A549 (cell line): ENCODE measurements at regions not wholly inside any gene's neighbourhood (a gene's known extent, or its start where the extent isn't known, plus 50 kb on each side); places are given as distances from the start of the nearest gene placed in this dataset.

Experiments used
- ATAC-seq, 2 experiments: fragments of 200-7000 bp in 1 of 2; fragments of >200 bp in 1 of 2; cut with Nextera tagmentation in 1 of 2; cut with Tn5 transposase in 1 of 2; 3 replicates each; pipeline versions ENCODE4 v1.8.0 to v1.9.1; 2018 to 2020; ENCODE audit warnings: mild to moderate bottlenecking in 1 of 2, moderate library complexity in 1 of 2
- CTCF ChIA-PET: fragments of 300-600 bp; sonication (Branson Sonifier 250); formaldehyde crosslinking; extraction: SDS; loops from one replicate; lab custom pipeline; 2021; ENCODE audit warnings: antibody characterized with exemption, inconsistent platforms; lab: Yijun Ruan, JAX
- POLR2A ChIA-PET: fragments of 350-600 bp; formaldehyde crosslinking; extraction: SDS; loops from one replicate; lab custom pipeline; 2021; ENCODE audit warnings: antibody characterized with exemption, inconsistent platforms; lab: Yijun Ruan, JAX
- DNase-seq, 2 experiments: peaks; one replicate each; pipeline versions ENCODE4 v3.0.0 to v3.0.0-alpha.2; 2011 to 2016; ENCODE audit warnings: low read depth in 1 of 2, low spot score in 1 of 2
- FAIRE-seq: peaks from 2 replicates; lab custom pipeline; 2011; peaks lifted over from hg19 to GRCh38; lab: Jason Lieb, UNC
- H3K27ac ChIP-seq, 2 experiments: fragments of >200 bp; sonication (Bioruptor Twin); formaldehyde crosslinking; 3 replicates each; pipeline ENCODE4 v1.5.1; 2016 to 2017
- H3K4me1 ChIP-seq: fragments of >200 bp; sonication (Bioruptor Twin); formaldehyde crosslinking; 3 replicates; pipeline ENCODE4 v1.6.1; 2016
- H3K4me2 ChIP-seq: fragments of >200 bp; sonication (Bioruptor Twin); formaldehyde crosslinking; 3 replicates; pipeline ENCODE4 v1.6.1; 2016
- H3K4me3 ChIP-seq: fragments of >200 bp; sonication (Bioruptor Twin); formaldehyde crosslinking; 3 replicates; pipeline ENCODE4 v1.5.1; 2016
- H3K9me3 ChIP-seq: fragments of >200 bp; sonication (Bioruptor Twin); formaldehyde crosslinking; 3 replicates; pipeline ENCODE4 v1.6.1; 2016
- CBX2 ChIP-seq: fragments of 200-600 bp; sonication (generic); IDR thresholded peaks from 2 replicates; pipeline ENCODE4 v1.6.1; 2016; ENCODE audit warnings: low read depth, mild to moderate bottlenecking, borderline replicate concordance
- EP300 ChIP-seq, 2 experiments: fragments of >200 bp; sonication (Bioruptor Twin); formaldehyde crosslinking; IDR thresholded peaks; 2 replicates in 1 of 2; 3 replicates in 1 of 2; pipeline ENCODE4 v1.6.1; 2016 to 2017
- FOSB ChIP-seq: fragments of 250-450 bp; sonication (Bioruptor Pico); IDR thresholded peaks from 2 replicates; pipeline ENCODE4 v1.5.0; 2020; ENCODE audit warnings: mild to moderate bottlenecking, moderate library complexity
- FOXS1 ChIP-seq: fragments of 250-450 bp; sonication (Bioruptor Pico); IDR thresholded peaks from 2 replicates; pipeline ENCODE4 v1.5.0; 2020; ENCODE audit warnings: mild to moderate bottlenecking, moderate library complexity
- GATA3 ChIP-seq: IDR thresholded peaks from 2 replicates; pipeline ENCODE4 v1.6.1; 2012; ENCODE audit warnings: borderline replicate concordance
- HDAC2 ChIP-seq: fragments of 200-600 bp; sonication (generic); IDR thresholded peaks from 2 replicates; pipeline ENCODE4 v1.6.1; 2016
- HOXA7 ChIP-seq: fragments of 250-450 bp; sonication (Bioruptor Pico); IDR thresholded peaks from 2 replicates; pipeline ENCODE4 v1.5.0; 2020; ENCODE audit warnings: mild to moderate bottlenecking, moderate library complexity
- JUNB ChIP-seq: fragments of >200 bp; sonication (Bioruptor Twin); formaldehyde crosslinking; IDR thresholded peaks from 2 replicates; pipeline ENCODE4 v1.6.1; 2016
- KDM1A ChIP-seq: fragments of 200-600 bp; sonication (generic); IDR thresholded peaks from 2 replicates; pipeline ENCODE4 v1.6.1; 2016; ENCODE audit warnings: low read depth, mild to moderate bottlenecking
- KDM5A ChIP-seq: fragments of 200-600 bp; sonication (generic); IDR thresholded peaks from 2 replicates; pipeline ENCODE4 v1.6.1; 2016; ENCODE audit warnings: antibody characterized with exemption, mild to moderate bottlenecking
- MYC ChIP-seq: IDR thresholded peaks from 2 replicates; pipeline ENCODE4 v1.6.1; 2012; ENCODE audit warnings: mild to moderate bottlenecking, inconsistent platforms, low read length, improper control_type of control experiment, borderline replicate concordance
- NPAS2 ChIP-seq: fragments of 250-450 bp; sonication (Bioruptor Pico); IDR thresholded peaks from 2 replicates; pipeline ENCODE4 v1.8.0; 2022; ENCODE audit warnings: mild to moderate bottlenecking, moderate library complexity, borderline replicate concordance
- NR3C1 ChIP-seq: fragments of >200 bp; sonication (Bioruptor Twin); formaldehyde crosslinking; IDR thresholded peaks from 3 replicates; pipeline ENCODE4 v1.6.1; 2017
- PHF8 ChIP-seq: fragments of 200-600 bp; sonication (generic); IDR thresholded peaks from 2 replicates; pipeline ENCODE4 v1.6.1; 2016; ENCODE audit warnings: low read depth, mild to moderate bottlenecking, antibody characterized with exemption, moderate library complexity, borderline replicate concordance
- POLR2A ChIP-seq: IDR thresholded peaks from 2 replicates; pipeline ENCODE4 v1.6.1; 2012; ENCODE audit warnings: mild to moderate bottlenecking, low read length
- POLR2AphosphoS2 ChIP-seq: conservative IDR thresholded peaks from 2 replicates; pipeline ENCODE4 v1.6.1; 2012; ENCODE audit warnings: low read length, improper control_type of control experiment, inconsistent platforms
- RAD21 ChIP-seq, 2 experiments: fragments of >200 bp in 1 of 2; sonication (Bioruptor Twin) in 1 of 2; formaldehyde crosslinking in 1 of 2; IDR thresholded peaks in 1 of 2; conservative IDR thresholded peaks in 1 of 2; 2 replicates in 1 of 2; 3 replicates in 1 of 2; pipeline ENCODE4 v1.6.1; 2012 to 2018; ENCODE audit warnings: inconsistent platforms in 1 of 2
- RCOR1 ChIP-seq: fragments of 150-350 bp; IDR thresholded peaks from 2 replicates; pipeline ENCODE4 v1.6.1; 2014; ENCODE audit warnings: antibody characterized with exemption, low read length, low read depth
- REST ChIP-seq: fragments of 200-600 bp; sonication (generic); IDR thresholded peaks from 2 replicates; pipeline ENCODE4 v1.6.1; 2016; ENCODE audit warnings: antibody characterized with exemption, mild to moderate bottlenecking, moderate library complexity
- RNF2 ChIP-seq: fragments of 200-600 bp; sonication (generic); IDR thresholded peaks from 2 replicates; pipeline ENCODE4 v1.6.1; 2016; ENCODE audit warnings: low read depth, mild to moderate bottlenecking, antibody characterized with exemption, moderate library complexity, borderline replicate concordance
- SMC3 ChIP-seq: fragments of >200 bp; sonication (Bioruptor Twin); formaldehyde crosslinking; IDR thresholded peaks from 3 replicates; pipeline ENCODE4 v1.6.1; 2018; ENCODE audit warnings: inconsistent platforms
- SREBF2 ChIP-seq: fragments of 450-650 bp; IDR thresholded peaks from 2 replicates; pipeline ENCODE4 v1.6.1; 2014; ENCODE audit warnings: mild to moderate bottlenecking, moderate library complexity
- USF2 ChIP-seq: fragments of 450-650 bp; IDR thresholded peaks from 2 replicates; pipeline ENCODE4 v1.6.1; 2014; ENCODE audit warnings: antibody characterized with exemption
- ZC3H11A ChIP-seq: fragments of 450-650 bp; IDR thresholded peaks from 2 replicates; pipeline ENCODE4 v1.6.1; 2014; ENCODE audit warnings: antibody characterized with exemption, mild to moderate bottlenecking
- ZFP36 ChIP-seq: fragments of 450-650 bp; IDR thresholded peaks from 2 replicates; pipeline ENCODE4 v1.6.1; 2014; ENCODE audit warnings: borderline replicate concordance; ENCODE audit not compliant: partially characterized antibody
- ZNF302 ChIP-seq: fragments of 250-450 bp; sonication (Bioruptor Pico); IDR thresholded peaks from 2 replicates; pipeline ENCODE4 v1.9.0; 2021; ENCODE audit warnings: inconsistent platforms, mild to moderate bottlenecking, moderate library complexity
- WGBS: methylation state at CpG from one replicate; pipeline ENCODE4 v1.1.6; 2017; ENCODE audit errors: missing lambda C conversion rate; 5-methylcytosine and 5-hydroxymethylcytosine counted together
- TF ChIP-seq, protein P1 (sequence below): IDR thresholded peaks from 2 replicates; pipeline ENCODE4 v1.6.1; 2012; ENCODE audit warnings: low read depth, borderline replicate concordance
- TF ChIP-seq, protein P2 (sequence below): fragments of >200 bp; sonication (Bioruptor Twin); formaldehyde crosslinking; IDR thresholded peaks from 3 replicates; pipeline ENCODE4 v1.5.1; 2016
- TF ChIP-seq, protein P3 (sequence below): fragments of 250-450 bp; sonication (Bioruptor Pico); IDR thresholded peaks from 2 replicates; pipeline ENCODE4 v1.5.0; 2021; ENCODE audit warnings: mild to moderate bottlenecking, moderate library complexity, borderline replicate concordance
- TF ChIP-seq, protein P4 (sequence below): fragments of >200 bp; sonication (Bioruptor Twin); formaldehyde crosslinking; IDR thresholded peaks from 3 replicates; pipeline ENCODE4 v1.6.1; 2016

DNA sequence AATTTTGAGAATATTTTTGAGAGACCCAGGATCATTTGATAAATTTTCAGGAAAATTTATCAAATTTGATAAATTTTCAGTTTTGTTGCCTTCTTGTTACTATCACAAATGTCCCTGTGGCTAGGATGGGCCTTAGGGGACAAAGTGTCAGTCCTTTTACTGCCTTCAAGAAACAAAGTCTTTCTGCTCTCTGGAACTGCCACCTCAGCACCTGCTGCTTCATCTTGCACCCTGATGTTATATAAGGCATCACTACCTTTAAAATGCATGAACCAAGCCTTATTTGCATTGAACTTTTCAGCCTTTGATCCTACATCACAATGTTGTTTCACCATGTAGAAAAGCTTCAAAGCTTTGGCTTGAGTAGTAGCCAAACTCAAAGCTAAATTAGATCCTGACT is 123.0 kb upstream of the CNTLN start:
- ATAC-seq: no peak
- ChIA-PET CTCF (no interaction called here), POLR2A (no interaction called here)
- FAIRE-seq: no peak
- no peaks in the 10 kb centered on the region for H3K9me3 ChIP-seq
- H3K4me1 ChIP-seq: no peaks in the 10 kb centered on the region
- no peak overlapping the region for H3K4me2 ChIP-seq
- TF ChIP-seq SMC3 (no peak), KDM5A (no peak), ZC3H11A (no peak), PHF8 (no peak), HDAC2 (no peak), ZFP36 (no peak), REST (no peak), POLR2AphosphoS2 (no peak), RCOR1 (no peak), GATA3 (no peak)
- TF ChIP-seq, protein P1, sequence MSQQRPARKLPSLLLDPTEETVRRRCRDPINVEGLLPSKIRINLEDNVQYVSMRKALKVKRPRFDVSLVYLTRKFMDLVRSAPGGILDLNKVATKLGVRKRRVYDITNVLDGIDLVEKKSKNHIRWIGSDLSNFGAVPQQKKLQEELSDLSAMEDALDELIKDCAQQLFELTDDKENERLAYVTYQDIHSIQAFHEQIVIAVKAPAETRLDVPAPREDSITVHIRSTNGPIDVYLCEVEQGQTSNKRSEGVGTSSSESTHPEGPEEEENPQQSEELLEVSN: no peak
- TF ChIP-seq, protein P2, sequence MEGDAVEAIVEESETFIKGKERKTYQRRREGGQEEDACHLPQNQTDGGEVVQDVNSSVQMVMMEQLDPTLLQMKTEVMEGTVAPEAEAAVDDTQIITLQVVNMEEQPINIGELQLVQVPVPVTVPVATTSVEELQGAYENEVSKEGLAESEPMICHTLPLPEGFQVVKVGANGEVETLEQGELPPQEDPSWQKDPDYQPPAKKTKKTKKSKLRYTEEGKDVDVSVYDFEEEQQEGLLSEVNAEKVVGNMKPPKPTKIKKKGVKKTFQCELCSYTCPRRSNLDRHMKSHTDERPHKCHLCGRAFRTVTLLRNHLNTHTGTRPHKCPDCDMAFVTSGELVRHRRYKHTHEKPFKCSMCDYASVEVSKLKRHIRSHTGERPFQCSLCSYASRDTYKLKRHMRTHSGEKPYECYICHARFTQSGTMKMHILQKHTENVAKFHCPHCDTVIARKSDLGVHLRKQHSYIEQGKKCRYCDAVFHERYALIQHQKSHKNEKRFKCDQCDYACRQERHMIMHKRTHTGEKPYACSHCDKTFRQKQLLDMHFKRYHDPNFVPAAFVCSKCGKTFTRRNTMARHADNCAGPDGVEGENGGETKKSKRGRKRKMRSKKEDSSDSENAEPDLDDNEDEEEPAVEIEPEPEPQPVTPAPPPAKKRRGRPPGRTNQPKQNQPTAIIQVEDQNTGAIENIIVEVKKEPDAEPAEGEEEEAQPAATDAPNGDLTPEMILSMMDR: no peak
- H3K27ac ChIP-seq: no peak overlapping the region
- H3K4me3 ChIP-seq: no peak overlapping the region
- DNase-seq: no peak

DNA sequence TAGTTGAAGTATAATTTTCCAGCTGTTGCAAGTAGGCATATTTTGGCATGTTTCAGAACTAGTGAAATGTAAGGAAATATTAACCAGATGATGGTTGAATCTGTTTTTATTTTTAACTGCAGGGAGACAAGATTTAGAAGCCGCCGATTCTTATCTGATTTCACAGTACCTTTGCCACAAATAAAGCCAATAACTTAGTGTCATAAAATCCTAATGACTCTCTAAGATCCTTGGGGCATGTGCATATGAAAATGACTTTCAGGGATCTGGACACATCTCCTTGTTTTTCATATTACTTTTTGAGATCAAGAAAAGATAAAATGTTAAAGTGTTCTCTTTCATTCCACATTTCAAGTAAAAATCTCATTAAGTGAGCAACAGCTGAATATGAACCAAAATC is 125.8 kb upstream of the CNTLN start:
- Histone ChIP-seq H3K4me2 (no peak overlapping the region), H3K4me3 (no peak overlapping the region), H3K9me3 (no peaks in the 10 kb centered on the region), H3K4me1 (0 out of 3 replicates have a peak, but pooled peaks cover 4% of the 10 kb centered on the region), H3K27ac (no peak overlapping the region)
- ATAC-seq (no peak), FAIRE-seq (no peak), DNase-seq (no peak)
- ChIA-PET CTCF (interaction anchor here (1.0 kb wide), 1 partner anchor 11 kb away, joined by 3 read pairs; no protein-coding TSS in a partner anchor), POLR2A (interaction anchor here (0.6 kb wide), 1 partner anchor 34 kb away, joined by 4 read pairs; no protein-coding TSS in a partner anchor)
- 93% methylated on average over 2 of the region's 2 CpGs for WGBS
- TF ChIP-seq POLR2A (no peak), HOXA7 (CRISPR knock-in tag) (no peak), NPAS2 (CRISPR knock-in tag) (no peak), KDM5A (no peak), KDM1A (no peak), MYC (no peak), USF2 (no peak), RAD21 (conservative IDR thresholded peaks at IDR 0.05 in 1 of 2, IDR thresholded peaks at IDR 0.05 in 1 of 2) (no peak), NR3C1 (no peak), JUNB (no peak), FOSB (CRISPR knock-in tag) (no peak), SREBF2 (no peak), RNF2 (no peak), CBX2 (no peak), EP300 (IDR thresholded peaks at IDR 0.05) (no peak), ZNF302 (no peak), FOXS1 (CRISPR knock-in tag) (no peak)
- TF ChIP-seq, protein P3, sequence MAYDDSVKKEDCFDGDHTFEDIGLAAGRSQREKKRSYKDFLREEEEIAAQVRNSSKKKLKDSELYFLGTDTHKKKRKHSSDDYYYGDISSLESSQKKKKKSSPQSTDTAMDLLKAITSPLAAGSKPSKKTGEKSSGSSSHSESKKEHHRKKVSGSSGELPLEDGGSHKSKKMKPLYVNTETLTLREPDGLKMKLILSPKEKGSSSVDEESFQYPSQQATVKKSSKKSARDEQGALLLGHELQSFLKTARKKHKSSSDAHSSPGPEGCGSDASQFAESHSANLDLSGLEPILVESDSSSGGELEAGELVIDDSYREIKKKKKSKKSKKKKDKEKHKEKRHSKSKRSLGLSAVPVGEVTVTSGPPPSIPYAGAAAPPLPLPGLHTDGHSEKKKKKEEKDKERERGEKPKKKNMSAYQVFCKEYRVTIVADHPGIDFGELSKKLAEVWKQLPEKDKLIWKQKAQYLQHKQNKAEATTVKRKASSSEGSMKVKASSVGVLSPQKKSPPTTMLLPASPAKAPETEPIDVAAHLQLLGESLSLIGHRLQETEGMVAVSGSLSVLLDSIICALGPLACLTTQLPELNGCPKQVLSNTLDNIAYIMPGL (CRISPR knock-in tag): no peak
- TF ChIP-seq, protein P4, sequence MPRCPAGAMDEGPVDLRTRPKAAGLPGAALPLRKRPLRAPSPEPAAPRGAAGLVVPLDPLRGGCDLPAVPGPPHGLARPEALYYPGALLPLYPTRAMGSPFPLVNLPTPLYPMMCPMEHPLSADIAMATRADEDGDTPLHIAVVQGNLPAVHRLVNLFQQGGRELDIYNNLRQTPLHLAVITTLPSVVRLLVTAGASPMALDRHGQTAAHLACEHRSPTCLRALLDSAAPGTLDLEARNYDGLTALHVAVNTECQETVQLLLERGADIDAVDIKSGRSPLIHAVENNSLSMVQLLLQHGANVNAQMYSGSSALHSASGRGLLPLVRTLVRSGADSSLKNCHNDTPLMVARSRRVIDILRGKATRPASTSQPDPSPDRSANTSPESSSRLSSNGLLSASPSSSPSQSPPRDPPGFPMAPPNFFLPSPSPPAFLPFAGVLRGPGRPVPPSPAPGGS: no peak
